ENCODE measurements at regions not wholly inside any gene's neighbourhood (a gene's known extent, or its start where the extent isn't known, plus 50 kb on each side); places are given as distances from the start of the nearest gene placed in this dataset.

DNA sequence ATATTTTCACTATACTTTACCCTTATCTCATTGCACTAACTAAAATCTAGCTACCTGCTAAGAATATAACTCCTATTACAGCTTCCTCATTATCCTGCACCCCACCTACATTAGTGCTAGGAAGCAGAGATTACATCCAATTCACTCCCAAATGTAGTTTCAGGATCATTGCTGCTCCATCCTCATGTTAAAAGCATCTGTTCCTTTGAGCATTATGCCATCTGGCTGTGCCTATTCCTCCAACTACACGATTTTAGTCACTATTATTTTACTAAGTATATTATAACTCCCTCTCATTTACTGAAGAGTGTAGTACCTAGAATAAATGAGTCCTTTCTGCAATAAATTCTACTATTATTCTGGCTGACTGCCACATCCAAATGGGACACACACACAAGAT, 1586.9 kb downstream of the TECRL start:
- Histone ChIP-seq H3K9me2 (ENCODE audit: insufficient read depth) (peaks cover 3% of the 10 kb centered on the region), H3K4me1 (ENCODE audit: insufficient read depth) (no peaks in the 10 kb centered on the region), H3K4me3 (no peak overlapping the region), H3K27me3 (ENCODE audit: insufficient read depth) (no peaks in the 10 kb centered on the region), H3K79me2 (replicated peaks; ENCODE audit: insufficient read depth) (no peaks in the 10 kb centered on the region), H4K20me1 (replicated peaks; ENCODE audit: insufficient read depth) (no peaks in the 10 kb centered on the region), H3K36me3 (ENCODE audit: insufficient read depth) (no peaks in the 10 kb centered on the region), H2AFZ (no peak overlapping the region), H3K27ac (ENCODE audit: low read depth) (no peak overlapping the region), H3F3A (replicated peaks; ENCODE audit: low read depth) (no peaks in the 10 kb centered on the region), H3K4me2 (no peak overlapping the region)
- Mint-ChIP-seq H3K4me1 (no peaks in the 10 kb centered on the region), H3K9me3 (peaks cover 4% of the 10 kb centered on the region; the same call in 2 of the 3 replicates), H3K4me3 (no peak overlapping the region), H3K27ac (no peak overlapping the region), H3K27me3 (ENCODE audit: insufficient read depth, low read depth, poor library complexity) (no peaks in the 10 kb centered on the region), H3K36me3 (ENCODE audit: low read depth) (peaks cover 3% of the 10 kb centered on the region; the same call in 1 of the 3 replicates)
- no peak for DNase-seq (ENCODE audit: low spot score)
- TF ChIP-seq ZNF462 (CRISPR knock-in tag; IDR thresholded peaks at IDR 0.05) (no peak), CTCF (conservative IDR thresholded peaks at IDR 0.05; ENCODE audit: low read depth in 2 of 2) (no peak), CREB1 (CRISPR knock-in tag; IDR thresholded peaks at IDR 0.05; ENCODE audit: low read depth) (no peak), ZNF114 (CRISPR knock-in tag; IDR thresholded peaks at IDR 0.05) (no peak), EZH2phosphoT487 (IDR thresholded peaks at IDR 0.05; ENCODE audit: unreplicated experiment) (no peak), EZH2 (IDR thresholded peaks at IDR 0.05; ENCODE audit: low read depth, unreplicated experiment) (no peak), NANOG (IDR thresholded peaks at IDR 0.05; ENCODE audit: borderline replicate concordance) (no peak), ZNF331 (CRISPR knock-in tag; IDR thresholded peaks at IDR 0.05; ENCODE audit: low read depth) (no peak), JUNB (IDR thresholded peaks at IDR 0.05; ENCODE audit: unreplicated experiment) (no peak), REST (IDR thresholded peaks at IDR 0.05; ENCODE audit: unreplicated experiment) (no peak), STAT1 (IDR thresholded peaks at IDR 0.05; ENCODE audit: unreplicated experiment) (no peak)
- TF ChIP-seq, protein P1, sequence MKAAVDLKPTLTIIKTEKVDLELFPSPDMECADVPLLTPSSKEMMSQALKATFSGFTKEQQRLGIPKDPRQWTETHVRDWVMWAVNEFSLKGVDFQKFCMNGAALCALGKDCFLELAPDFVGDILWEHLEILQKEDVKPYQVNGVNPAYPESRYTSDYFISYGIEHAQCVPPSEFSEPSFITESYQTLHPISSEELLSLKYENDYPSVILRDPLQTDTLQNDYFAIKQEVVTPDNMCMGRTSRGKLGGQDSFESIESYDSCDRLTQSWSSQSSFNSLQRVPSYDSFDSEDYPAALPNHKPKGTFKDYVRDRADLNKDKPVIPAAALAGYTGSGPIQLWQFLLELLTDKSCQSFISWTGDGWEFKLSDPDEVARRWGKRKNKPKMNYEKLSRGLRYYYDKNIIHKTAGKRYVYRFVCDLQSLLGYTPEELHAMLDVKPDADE (IDR thresholded peaks at IDR 0.05), result no peak
- no peak for ATAC-seq
